ENCODE measurements at regions not wholly inside any gene's neighbourhood (a gene's known extent, or its start where the extent isn't known, plus 50 kb on each side); places are given as distances from the start of the nearest gene placed in this dataset.
A peak's percentile ranks its signal among the peaks of the same experiment; 100 is the strongest.

DNA sequence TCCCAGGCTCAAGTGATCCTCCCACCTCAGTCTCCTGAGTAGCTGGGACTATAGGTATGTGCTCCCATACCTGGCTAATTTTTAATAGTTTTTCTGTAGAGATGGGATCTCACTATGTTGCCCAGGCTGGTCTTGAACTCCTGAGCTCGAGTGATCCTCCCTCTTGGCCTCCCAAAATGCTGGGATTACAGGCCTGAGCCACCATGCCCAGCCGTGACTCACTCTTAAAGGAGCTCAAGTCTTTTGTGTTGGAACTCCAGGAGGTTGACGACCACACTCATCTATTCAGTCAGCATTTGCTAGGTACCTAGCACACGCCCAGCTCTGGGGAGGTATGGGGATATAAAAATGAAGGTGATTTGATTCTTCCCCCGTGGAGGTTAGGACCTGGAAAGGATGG is 62.8 kb downstream of the UTRN start:
- peaks cover 3 to 25% (median 12%) of the 10 kb centered on the region in 4 donors for H3K4me1 ChIP-seq (ENCODE audit: control insufficient read depth in 4 of 4, insufficient read depth in 4 of 4, low read length in 3 of 4)
- H3K4me3 ChIP-seq (ENCODE audit: low read depth in 1 of 3, low read length in 3 of 3): no peak overlapping the region
- DNase-seq (ENCODE audit: low spot score): no peak
- no peaks in the 10 kb centered on the region for H3K36me3 ChIP-seq (ENCODE audit: control insufficient read depth in 4 of 4, insufficient read depth in 3 of 4, low read depth in 1 of 4, low read length in 3 of 4)
- H3K9ac ChIP-seq (ENCODE audit: low read depth in 1 of 2, low read length in 2 of 2): no peak overlapping the region
- no peaks in the 10 kb centered on the region for H3K9me3 ChIP-seq (ENCODE audit: control insufficient read depth in 4 of 4, low read length in 3 of 4)
- WGBS: 95% methylated on average over 5 of the region's 5 CpGs
- no peak overlapping the region for H3K27ac ChIP-seq (ENCODE audit: low read depth in 1 of 2, low read length in 2 of 2)
- no peaks in the 10 kb centered on the region for H3K27me3 ChIP-seq (ENCODE audit: control insufficient read depth in 4 of 4, insufficient read depth in 4 of 4, low read length in 3 of 4)
- TF ChIP-seq RXRA (IDR thresholded peaks at IDR 0.05) (no peak), NR2F2 (IDR thresholded peaks at IDR 0.05) (no peak), FOXA2 (IDR thresholded peaks at IDR 0.05) (no peak), FOXA1 (IDR thresholded peaks at IDR 0.05) (no peak), SP1 (IDR thresholded peaks at IDR 0.05) (no peak), RAD21 (IDR thresholded peaks at IDR 0.05) (no peak), EGR1 (IDR thresholded peaks at IDR 0.05; ENCODE audit: low read depth in 2 of 2) (no peak), HNF4A (conservative IDR thresholded peaks at IDR 0.05) (no peak)
- TF ChIP-seq, protein P1, sequence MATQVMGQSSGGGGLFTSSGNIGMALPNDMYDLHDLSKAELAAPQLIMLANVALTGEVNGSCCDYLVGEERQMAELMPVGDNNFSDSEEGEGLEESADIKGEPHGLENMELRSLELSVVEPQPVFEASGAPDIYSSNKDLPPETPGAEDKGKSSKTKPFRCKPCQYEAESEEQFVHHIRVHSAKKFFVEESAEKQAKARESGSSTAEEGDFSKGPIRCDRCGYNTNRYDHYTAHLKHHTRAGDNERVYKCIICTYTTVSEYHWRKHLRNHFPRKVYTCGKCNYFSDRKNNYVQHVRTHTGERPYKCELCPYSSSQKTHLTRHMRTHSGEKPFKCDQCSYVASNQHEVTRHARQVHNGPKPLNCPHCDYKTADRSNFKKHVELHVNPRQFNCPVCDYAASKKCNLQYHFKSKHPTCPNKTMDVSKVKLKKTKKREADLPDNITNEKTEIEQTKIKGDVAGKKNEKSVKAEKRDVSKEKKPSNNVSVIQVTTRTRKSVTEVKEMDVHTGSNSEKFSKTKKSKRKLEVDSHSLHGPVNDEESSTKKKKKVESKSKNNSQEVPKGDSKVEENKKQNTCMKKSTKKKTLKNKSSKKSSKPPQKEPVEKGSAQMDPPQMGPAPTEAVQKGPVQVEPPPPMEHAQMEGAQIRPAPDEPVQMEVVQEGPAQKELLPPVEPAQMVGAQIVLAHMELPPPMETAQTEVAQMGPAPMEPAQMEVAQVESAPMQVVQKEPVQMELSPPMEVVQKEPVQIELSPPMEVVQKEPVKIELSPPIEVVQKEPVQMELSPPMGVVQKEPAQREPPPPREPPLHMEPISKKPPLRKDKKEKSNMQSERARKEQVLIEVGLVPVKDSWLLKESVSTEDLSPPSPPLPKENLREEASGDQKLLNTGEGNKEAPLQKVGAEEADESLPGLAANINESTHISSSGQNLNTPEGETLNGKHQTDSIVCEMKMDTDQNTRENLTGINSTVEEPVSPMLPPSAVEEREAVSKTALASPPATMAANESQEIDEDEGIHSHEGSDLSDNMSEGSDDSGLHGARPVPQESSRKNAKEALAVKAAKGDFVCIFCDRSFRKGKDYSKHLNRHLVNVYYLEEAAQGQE (IDR thresholded peaks at IDR 0.05): no peak
- TF ChIP-seq, protein P2, sequence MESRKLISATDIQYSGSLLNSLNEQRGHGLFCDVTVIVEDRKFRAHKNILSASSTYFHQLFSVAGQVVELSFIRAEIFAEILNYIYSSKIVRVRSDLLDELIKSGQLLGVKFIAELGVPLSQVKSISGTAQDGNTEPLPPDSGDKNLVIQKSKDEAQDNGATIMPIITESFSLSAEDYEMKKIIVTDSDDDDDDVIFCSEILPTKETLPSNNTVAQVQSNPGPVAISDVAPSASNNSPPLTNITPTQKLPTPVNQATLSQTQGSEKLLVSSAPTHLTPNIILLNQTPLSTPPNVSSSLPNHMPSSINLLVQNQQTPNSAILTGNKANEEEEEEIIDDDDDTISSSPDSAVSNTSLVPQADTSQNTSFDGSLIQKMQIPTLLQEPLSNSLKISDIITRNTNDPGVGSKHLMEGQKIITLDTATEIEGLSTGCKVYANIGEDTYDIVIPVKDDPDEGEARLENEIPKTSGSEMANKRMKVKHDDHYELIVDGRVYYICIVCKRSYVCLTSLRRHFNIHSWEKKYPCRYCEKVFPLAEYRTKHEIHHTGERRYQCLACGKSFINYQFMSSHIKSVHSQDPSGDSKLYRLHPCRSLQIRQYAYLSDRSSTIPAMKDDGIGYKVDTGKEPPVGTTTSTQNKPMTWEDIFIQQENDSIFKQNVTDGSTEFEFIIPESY (IDR thresholded peaks at IDR 0.05): no peak

DNA sequence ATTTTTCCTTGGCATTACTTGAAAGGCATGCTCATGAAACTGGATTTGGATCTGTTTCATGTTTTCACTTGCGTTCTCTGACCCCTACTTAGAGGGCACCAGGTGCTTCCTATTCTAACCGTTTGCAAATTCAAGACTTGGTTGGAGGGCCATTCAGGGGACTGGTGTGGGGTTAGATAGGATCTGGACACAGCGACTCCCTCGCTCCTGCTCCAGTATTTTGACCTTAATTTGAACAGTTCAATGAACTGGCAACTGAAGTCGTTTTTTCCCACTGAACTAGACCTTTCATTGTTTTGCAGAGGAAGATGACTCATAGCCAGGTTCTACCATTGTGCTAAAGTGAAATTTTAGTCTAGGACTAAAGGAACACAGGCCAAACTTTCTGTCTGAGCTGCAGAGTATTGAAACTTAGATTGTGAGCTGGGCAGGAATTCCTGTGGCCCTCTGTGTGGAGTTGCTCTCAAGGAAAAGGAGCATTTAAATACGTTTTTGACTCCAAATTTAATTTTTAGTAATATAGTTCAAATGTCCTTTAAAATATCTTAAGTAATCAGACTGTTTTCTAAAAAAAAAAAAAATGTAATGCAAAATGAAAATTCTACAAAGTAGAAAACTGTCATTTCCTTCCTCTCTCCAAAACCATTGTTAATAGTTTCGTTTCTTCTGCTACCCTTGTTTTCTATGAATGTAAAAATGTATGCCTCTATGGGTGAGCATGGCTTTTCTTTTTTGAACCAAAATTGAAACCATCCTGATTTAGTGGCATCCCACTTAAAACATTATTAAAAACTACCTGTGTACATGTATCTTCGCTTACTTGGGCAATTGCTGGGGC is 64.8 kb downstream of the UTRN start:
- Histone ChIP-seq H3K4me1 (ENCODE audit: control insufficient read depth in 4 of 4, insufficient read depth in 4 of 4, low read length in 3 of 4) (peaks cover 0 to 11% (median 4%) of the 10 kb centered on the region in 4 donors), H3K9ac (ENCODE audit: low read depth in 1 of 2, low read length in 2 of 2) (no peak overlapping the region), H3K9me3 (ENCODE audit: control insufficient read depth in 4 of 4, low read length in 3 of 4) (no peaks in the 10 kb centered on the region), H3K36me3 (ENCODE audit: control insufficient read depth in 4 of 4, insufficient read depth in 3 of 4, low read depth in 1 of 4, low read length in 3 of 4) (no peaks in the 10 kb centered on the region), H3K27me3 (ENCODE audit: control insufficient read depth in 4 of 4, insufficient read depth in 4 of 4, low read length in 3 of 4) (no peaks in the 10 kb centered on the region), H3K27ac (ENCODE audit: low read depth in 1 of 2, low read length in 2 of 2) (peak overlapping the region; percentile 5 to 39), H3K4me3 (ENCODE audit: low read depth in 1 of 3, low read length in 3 of 3) (no peak overlapping the region)
- WGBS: 18% methylated on average over 8 of the region's 8 CpGs
- DNase-seq (ENCODE audit: low spot score): no peak
- peak; percentile 86 for TF ChIP-seq YY1 (IDR thresholded peaks at IDR 0.05)
- TF ChIP-seq GABPA (IDR thresholded peaks at IDR 0.05 in 1 of 2, conservative IDR thresholded peaks at IDR 0.05 in 1 of 2): no peak
- peak; percentile 31 to 49 for TF ChIP-seq RAD21 (IDR thresholded peaks at IDR 0.05)
- peak; percentile 33 to 46 for TF ChIP-seq HNF4A (conservative IDR thresholded peaks at IDR 0.05)
- TF ChIP-seq NR2F2 (IDR thresholded peaks at IDR 0.05): peak; percentile 99
- TF ChIP-seq RXRA (IDR thresholded peaks at IDR 0.05): peak; percentile 86
- no peak for TF ChIP-seq TAF1 (conservative IDR thresholded peaks at IDR 0.05)
- TF ChIP-seq, protein P3, sequence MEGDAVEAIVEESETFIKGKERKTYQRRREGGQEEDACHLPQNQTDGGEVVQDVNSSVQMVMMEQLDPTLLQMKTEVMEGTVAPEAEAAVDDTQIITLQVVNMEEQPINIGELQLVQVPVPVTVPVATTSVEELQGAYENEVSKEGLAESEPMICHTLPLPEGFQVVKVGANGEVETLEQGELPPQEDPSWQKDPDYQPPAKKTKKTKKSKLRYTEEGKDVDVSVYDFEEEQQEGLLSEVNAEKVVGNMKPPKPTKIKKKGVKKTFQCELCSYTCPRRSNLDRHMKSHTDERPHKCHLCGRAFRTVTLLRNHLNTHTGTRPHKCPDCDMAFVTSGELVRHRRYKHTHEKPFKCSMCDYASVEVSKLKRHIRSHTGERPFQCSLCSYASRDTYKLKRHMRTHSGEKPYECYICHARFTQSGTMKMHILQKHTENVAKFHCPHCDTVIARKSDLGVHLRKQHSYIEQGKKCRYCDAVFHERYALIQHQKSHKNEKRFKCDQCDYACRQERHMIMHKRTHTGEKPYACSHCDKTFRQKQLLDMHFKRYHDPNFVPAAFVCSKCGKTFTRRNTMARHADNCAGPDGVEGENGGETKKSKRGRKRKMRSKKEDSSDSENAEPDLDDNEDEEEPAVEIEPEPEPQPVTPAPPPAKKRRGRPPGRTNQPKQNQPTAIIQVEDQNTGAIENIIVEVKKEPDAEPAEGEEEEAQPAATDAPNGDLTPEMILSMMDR (IDR thresholded peaks at IDR 0.05; ENCODE audit: low read depth, low read length, missing input control): no peak
- TF ChIP-seq, protein P4, sequence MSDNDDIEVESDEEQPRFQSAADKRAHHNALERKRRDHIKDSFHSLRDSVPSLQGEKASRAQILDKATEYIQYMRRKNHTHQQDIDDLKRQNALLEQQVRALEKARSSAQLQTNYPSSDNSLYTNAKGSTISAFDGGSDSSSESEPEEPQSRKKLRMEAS (IDR thresholded peaks at IDR 0.05): no peak
- TF ChIP-seq, protein P1 (IDR thresholded peaks at IDR 0.05): peak; percentile 28
- peak; percentile 41 for TF ChIP-seq SP1 (IDR thresholded peaks at IDR 0.05)
- TF ChIP-seq, protein P5, sequence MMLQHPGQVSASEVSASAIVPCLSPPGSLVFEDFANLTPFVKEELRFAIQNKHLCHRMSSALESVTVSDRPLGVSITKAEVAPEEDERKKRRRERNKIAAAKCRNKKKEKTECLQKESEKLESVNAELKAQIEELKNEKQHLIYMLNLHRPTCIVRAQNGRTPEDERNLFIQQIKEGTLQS (IDR thresholded peaks at IDR 0.05): peak; percentile 87
- TF ChIP-seq FOXA1 (IDR thresholded peaks at IDR 0.05): no peak
- peak; percentile 8 for TF ChIP-seq HNF4G (IDR thresholded peaks at IDR 0.05)
- TF ChIP-seq EGR1 (IDR thresholded peaks at IDR 0.05; ENCODE audit: low read depth in 2 of 2): no peak
- TF ChIP-seq FOXA2 (IDR thresholded peaks at IDR 0.05): no peak

Data from liver (tissue), 8 donors.